Thoracic aorta (tissue), 2 donors: ENCODE measurements at regions not wholly inside any gene's neighbourhood (a gene's known extent, or its start where the extent isn't known, plus 50 kb on each side); places are given as distances from the start of the nearest gene placed in this dataset.

ENCODE experiments used
- ATAC-seq: fragments of 150-250 bp; one replicate; pipeline ENCODE4 v1.8.0; 2017; ENCODE audit warnings: low read depth; ENCODE audit not compliant: insufficient number of reproducible peaks, low FRiP score
- DNase-seq: peaks from one replicate; pipeline ENCODE4 v3.0.0-alpha.2; 2020; ENCODE audit warnings: low spot score
- H3K27ac ChIP-seq, 2 donors: fragments of 200-600 bp; sonication (generic); 1 replicate in 1 of 2; 2 replicates in 1 of 2; pipeline ENCODE4 v1.5.1; 2016; ENCODE audit warnings: mild to moderate bottlenecking in 2 of 2, moderate library complexity in 2 of 2
- H3K27me3 ChIP-seq: fragments of 200-600 bp; sonication (generic); replicated peaks from 2 replicates; pipeline ENCODE4 v1.6.0; 2016; ENCODE audit warnings: mild to moderate bottlenecking; ENCODE audit not compliant: insufficient read depth
- H3K36me3 ChIP-seq: fragments of 200-600 bp; sonication (generic); one replicate; pipeline ENCODE4 v1.5.1; 2016
- H3K4me1 ChIP-seq, 2 donors: fragments of 200-600 bp; sonication (generic); 1 replicate in 1 of 2; 2 replicates in 1 of 2; pipeline versions ENCODE4 v1.5.1 to v1.6.0; 2016; ENCODE audit warnings: low read depth in 2 of 2, mild to moderate bottlenecking in 1 of 2; ENCODE audit not compliant: control insufficient read depth in 1 of 2
- H3K4me3 ChIP-seq: fragments of 200-600 bp; sonication (generic); 2 replicates; pipeline ENCODE4 v1.5.1; 2016; ENCODE audit warnings: mild to moderate bottlenecking
- H3K9me3 ChIP-seq: fragments of 200-600 bp; sonication (generic); 2 replicates; pipeline ENCODE4 v1.5.1; 2016
- TF ChIP-seq, protein P1 (sequence below): fragments of 200-600 bp; sonication (generic); IDR thresholded peaks from one replicate; pipeline ENCODE4 v1.5.1; 2019; ENCODE audit warnings: antibody characterized with exemption

GRCh38 chr10:110398419-110399105 lies 93.8 kb upstream of the SMNDC1 start:
- peak; percentile 33 for DNase-seq
- Histone ChIP-seq H3K36me3 (no peaks in the 10 kb centered on the region), H3K27ac (no peak overlapping the region), H3K27me3 (no peaks in the 10 kb centered on the region), H3K4me3 (no peak overlapping the region), H3K9me3 (no peaks in the 10 kb centered on the region), H3K4me1 (peaks cover 4 to 7% of the 10 kb centered on the region in 2 donors)
- TF ChIP-seq, protein P1, sequence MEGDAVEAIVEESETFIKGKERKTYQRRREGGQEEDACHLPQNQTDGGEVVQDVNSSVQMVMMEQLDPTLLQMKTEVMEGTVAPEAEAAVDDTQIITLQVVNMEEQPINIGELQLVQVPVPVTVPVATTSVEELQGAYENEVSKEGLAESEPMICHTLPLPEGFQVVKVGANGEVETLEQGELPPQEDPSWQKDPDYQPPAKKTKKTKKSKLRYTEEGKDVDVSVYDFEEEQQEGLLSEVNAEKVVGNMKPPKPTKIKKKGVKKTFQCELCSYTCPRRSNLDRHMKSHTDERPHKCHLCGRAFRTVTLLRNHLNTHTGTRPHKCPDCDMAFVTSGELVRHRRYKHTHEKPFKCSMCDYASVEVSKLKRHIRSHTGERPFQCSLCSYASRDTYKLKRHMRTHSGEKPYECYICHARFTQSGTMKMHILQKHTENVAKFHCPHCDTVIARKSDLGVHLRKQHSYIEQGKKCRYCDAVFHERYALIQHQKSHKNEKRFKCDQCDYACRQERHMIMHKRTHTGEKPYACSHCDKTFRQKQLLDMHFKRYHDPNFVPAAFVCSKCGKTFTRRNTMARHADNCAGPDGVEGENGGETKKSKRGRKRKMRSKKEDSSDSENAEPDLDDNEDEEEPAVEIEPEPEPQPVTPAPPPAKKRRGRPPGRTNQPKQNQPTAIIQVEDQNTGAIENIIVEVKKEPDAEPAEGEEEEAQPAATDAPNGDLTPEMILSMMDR = no peak
- no peak for ATAC-seq

GRCh38 chr10:110399106-110399964 lies 94.6 kb upstream of the SMNDC1 start:
- Histone ChIP-seq H3K4me3 (no peak overlapping the region), H3K36me3 (no peaks in the 10 kb centered on the region), H3K27me3 (no peaks in the 10 kb centered on the region), H3K9me3 (no peaks in the 10 kb centered on the region), H3K27ac (no peak overlapping the region), H3K4me1 (peaks cover 4 to 7% of the 10 kb centered on the region in 2 donors)
- DNase-seq (no peak), ATAC-seq (no peak)
- TF ChIP-seq, protein P1 = no peak

- Histone ChIP-seq H3K27me3 (no peaks in the 10 kb centered on the region), H3K27ac (no peak overlapping the region), H3K4me3 (no peak overlapping the region), H3K36me3 (no peaks in the 10 kb centered on the region), H3K9me3 (no peaks in the 10 kb centered on the region), H3K4me1 (peaks cover 4 to 7% of the 10 kb centered on the region in 2 donors)
- TF ChIP-seq, protein P1 = no peak
- DNase-seq (no peak), ATAC-seq (no peak)
Measured at GRCh38 chr10:110399965-110400933, 95.5 kb upstream of the SMNDC1 start.

DNA sequence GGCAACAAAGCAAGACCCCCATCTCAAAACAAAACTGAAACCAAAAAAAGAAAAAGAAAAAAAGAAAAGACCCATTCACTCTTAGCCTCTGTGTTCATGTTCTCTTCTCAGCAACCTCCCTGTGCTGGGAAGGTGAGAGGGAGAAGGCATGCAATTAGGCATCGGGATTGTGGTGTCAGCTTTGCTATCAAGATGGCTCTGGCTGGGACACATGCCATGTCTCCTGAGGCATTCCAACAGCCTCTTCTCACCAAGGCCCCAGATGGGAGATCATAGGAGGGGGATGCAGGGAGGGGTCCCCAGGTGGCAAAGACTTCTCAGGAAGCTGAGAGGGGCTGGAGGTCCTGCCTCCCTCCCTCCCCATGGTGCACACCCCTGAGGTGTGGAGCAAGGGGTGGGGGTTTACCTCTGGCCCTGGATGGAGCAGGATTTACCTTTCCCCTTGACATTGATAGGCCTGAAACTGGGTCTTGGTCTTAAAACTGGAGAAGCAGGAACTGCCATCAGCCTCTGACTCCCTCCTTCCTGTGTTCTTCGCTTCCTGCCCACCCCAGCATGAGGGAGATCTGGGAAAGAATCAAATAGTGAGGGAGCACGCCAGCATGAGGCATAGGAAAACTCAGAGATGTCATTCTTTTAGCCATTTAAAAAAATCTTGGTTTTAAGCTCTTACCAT lies 96.2 kb upstream of the DUSP5 start:
- H3K4me3 ChIP-seq = no peak overlapping the region
- no peaks in the 10 kb centered on the region for H3K27me3 ChIP-seq
- TF ChIP-seq, protein P1 = no peak
- H3K4me1 ChIP-seq = peaks cover 4 to 7% of the 10 kb centered on the region in 2 donors
- DNase-seq (no peak), ATAC-seq (no peak)
- H3K9me3 ChIP-seq = no peaks in the 10 kb centered on the region
- no peak overlapping the region for H3K27ac ChIP-seq
- H3K36me3 ChIP-seq = no peaks in the 10 kb centered on the region
